ENCODE measurements at regions not wholly inside any gene's neighbourhood (a gene's known extent, or its start where the extent isn't known, plus 50 kb on each side); places are given as distances from the start of the nearest gene placed in this dataset.

DNA sequence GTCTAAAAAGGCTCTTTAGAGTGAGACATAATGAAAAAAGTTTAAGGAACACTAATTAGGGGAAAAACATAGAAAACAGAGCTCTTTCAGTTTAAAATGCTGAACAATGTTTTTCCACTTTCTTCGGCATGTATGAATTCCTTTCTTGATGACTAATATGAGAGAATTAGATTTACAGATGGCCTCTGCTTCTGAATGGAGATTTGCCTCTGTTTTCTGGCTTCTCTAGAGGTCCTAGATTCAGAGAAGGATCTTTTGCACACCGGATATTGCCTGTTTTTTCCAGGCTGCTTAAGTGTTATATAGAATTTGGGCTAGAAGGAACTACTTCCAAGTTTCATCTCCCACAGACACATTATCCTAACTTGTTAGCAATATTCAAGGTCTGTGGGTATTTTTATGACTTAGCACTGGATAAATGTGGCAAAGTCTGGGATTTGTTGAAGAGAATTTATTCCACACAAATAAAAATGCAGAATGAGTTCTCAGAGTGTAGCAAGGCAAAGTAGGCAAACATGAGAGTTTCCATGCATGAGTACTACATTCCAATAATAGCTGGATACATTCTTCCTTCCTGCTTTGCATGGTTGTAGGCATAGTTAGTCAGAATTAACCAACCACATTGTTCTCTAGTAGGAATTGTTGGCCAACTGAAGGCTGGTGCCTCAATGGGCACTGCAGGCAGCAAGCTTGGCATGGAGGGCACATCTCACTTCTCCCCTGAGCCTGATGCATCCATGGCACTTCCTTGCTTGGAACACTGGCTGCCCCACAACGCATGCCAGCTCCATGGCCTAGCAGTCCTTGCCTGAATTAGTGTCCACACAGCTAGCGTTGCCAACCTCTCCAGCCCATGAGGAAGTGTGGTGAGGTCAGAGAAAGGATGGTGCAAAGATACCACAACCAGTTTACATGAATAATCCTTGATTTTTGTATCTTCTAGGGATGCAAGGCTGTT is 224.2 kb downstream of the CLIC5 start:
- DNase-seq (ENCODE audit: low spot score) = no peak

DNA sequence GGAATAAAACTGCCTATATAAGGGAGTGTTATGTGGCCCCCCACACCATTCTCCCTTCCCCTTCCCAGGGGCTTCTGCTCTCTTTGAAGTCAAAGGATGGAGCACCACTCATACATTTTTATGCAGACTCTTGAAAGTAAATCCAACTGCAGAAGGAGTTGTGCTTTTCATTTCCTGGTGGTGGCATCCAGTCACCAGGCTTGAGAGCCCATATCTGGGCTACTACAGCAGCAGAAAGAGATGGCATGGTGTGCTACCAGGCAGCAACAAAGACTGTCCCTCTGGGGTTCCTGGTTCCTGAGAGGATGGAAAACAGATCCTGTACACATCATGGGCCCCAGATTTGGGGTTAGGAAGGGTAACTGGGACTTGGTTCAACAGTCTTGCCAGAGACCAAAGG is 226.4 kb downstream of the CLIC5 start:
- DNase-seq (ENCODE audit: low spot score) = no peak

DNA sequence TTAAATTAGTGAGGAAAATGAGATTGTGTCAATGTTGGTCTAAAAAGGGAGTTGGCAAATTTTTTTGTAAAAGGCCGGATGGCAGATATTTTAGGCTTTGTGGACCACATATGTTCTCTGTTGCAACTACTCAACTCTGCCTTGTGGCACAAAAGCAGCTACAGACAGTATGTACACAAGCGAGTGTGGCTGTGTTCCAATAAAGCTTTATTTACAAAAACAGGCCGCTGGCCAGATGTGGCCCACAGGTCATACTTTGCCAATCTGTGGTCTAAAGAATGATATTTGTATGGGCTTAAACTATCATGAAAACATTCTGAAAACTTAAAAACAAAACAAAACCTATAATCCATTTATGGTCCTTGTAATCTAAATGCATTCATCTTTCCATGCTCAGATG is 228.3 kb downstream of the CLIC5 start:
- DNase-seq (ENCODE audit: low spot score) = no peak

DNA sequence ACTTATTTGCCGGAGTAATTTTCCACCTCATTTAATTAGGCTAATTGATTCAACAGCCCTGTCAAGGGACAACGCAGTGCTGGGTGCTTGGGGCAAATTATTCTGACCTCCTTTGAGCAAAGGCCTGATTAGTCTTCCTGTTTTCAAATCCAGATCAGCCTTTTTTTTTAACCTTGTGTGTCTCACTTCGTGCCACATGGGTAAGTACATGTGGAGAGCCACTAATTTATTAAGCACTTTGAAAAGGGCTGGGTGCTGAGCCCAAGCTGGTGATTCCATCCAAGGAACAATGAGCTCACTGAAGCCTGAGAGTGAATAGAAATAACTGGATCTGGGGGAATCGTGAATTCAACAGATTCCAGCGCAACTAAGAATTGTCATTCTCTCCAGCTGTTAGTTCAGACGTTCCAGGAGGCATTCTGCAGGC is 229.3 kb downstream of the CLIC5 start:
- DNase-seq (ENCODE audit: low spot score) = no peak

DNA sequence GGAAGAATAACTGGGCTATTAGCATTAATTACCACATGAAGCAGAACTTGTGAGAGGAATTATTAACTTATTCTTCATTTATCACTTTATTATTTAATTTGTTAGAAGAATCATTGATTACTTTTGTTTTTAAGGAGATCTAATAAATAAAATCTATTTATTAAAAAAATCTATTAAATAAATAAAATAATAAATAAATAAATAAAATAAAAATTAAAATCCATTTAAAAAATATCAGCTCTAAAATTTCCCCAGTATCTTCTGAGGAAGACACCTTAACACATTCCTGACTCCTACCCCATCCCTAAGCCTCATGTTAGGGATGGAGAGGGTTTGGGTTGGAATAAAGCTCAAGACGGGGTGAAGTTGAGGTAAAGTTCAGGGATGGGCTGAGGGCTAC is 231.4 kb downstream of the CLIC5 start:
- DNase-seq (ENCODE audit: low spot score) = no peak

DNA sequence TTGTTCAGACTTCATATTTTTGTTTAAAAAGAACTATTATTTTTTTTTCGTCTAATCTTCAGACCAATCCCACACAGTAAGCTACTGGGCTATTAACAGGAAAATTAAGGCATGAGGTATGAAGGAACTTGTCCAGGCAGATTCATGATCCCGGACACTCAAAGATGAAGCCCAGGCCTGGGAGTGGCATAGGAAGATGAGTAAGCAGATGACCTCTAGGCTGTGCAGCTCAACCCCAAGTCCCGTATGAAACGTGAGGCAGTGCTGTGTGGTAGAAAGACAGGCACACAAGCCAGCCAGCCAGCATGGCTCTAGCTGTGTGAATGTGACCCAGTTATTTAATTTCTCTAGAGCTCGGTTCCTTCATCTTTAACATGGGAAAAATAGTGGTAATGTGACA is 231.9 kb downstream of the CLIC5 start:
- DNase-seq (ENCODE audit: low spot score) = no peak

DNA sequence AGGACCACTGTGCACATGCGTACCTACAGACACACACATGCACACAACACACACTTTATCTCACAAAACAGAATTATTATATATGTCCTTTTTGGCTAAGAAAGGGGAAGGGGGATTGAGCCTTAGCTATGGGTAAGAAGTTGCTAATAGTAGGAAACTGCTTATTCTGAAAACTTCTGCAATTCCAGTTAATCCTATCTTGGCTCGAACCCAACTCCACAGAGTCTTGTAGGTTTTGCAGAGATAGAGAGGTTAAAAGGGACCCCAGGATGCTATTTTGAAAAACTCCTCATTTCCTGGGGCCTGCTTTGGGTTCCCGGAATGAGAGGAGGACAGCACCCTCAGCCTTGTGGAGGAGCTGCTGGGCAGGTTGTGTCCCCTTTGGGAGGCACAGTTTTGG is 233.8 kb downstream of the CLIC5 start:
- no peak for DNase-seq (ENCODE audit: low spot score)

DNA sequence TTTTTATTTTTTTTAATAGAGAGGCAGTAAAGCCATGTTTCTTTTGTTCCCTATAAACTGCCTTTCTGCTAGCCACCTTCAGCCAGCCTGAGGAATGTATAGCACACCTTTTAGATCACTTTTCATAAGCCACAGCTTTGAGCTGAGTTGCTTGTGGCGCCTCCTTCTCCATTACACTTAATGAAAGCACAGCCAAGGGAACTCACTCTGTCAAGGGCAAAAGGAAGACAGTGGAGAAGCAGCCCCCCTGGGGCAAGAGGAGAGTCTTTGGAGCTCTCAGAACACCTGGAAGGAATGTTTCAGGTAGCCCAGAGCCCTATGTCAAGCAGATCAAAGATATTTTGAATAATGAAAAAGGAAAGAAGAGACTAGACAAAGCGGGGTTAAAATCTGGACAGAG is 235.1 kb downstream of the CLIC5 start:
- DNase-seq (ENCODE audit: low spot score) = no peak

DNA sequence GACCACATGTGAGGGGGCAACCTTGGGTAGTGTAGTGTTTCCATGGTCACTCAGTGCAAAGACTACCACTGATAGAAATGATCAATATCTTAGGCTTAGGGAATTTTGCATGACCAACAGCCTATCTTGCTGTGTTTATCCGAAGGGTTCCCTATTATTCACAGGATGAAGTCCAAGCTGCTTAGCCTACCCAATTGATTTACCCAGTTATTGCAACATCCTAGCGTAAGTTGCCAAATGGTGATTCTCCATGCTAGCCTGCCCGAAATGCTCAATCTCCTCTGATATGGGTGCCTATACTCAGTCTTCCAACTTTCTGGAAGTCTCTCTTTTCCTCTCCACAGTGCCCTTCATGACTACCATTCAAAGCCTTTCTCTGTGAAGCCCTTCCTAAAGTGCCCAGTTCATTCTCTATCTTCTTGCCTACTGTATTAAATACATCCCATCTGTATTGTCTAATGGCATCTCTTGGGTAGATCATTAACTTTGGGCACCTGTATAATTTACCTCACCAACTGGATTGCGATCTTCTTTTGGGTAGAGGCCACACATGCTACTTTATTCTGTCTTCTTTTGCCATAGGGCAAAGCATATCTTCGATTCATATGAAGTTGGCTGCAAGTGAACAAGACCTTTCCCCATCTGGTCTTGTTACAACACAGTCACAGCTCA is 240.5 kb downstream of the CLIC5 start:
- no peak for DNase-seq (ENCODE audit: low spot score)

DNA sequence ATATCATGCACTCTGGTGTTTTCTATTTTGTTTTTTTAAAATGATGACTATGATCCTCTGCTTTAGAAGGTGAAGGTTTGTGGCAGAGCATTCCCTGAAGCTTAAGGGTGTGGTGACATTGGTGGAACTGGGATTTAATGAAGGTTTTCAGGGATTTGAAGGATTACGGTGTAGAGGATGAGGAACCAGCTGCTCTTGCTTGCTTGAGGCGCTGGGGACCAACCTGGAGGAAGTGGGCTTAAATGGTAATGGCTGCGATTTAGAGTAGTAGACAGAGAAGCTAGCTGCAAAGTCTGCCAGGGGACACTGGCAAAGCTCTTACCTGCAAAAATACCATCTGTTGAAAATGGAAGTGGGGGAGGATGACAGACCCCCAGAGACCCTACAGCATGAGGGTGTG is 241.8 kb downstream of the CLIC5 start:
- no peak for DNase-seq (ENCODE audit: low spot score)

DNA sequence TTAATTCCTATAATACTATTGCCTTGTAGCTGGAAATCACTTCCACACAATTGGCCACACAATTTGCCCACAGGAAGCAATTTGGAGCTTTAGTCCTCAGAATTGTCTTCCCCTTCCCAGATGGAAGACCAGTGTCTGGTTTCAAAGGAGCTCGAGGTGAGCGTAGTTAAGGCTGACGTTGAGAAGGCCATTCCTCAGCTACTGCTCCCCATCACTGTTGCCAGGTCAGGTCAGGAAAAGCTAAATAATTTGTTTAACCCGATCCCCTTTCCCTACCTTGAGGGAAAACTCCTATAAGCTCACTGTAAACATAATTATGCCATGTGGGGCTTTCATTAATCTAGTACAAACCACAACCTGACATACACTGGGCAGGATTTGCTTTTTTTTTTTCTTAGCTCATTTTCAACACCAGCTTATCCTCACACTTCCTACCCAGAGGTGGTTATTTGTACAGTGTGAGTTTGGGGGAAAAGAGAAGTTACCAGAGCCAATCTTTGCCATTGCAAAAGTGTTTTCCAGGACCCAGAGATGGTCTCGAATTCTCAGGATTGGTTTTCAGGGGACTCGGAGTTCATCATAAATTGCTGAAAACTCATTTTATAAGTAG is 242.7 kb downstream of the CLIC5 start:
- DNase-seq (ENCODE audit: low spot score) = no peak

DNA sequence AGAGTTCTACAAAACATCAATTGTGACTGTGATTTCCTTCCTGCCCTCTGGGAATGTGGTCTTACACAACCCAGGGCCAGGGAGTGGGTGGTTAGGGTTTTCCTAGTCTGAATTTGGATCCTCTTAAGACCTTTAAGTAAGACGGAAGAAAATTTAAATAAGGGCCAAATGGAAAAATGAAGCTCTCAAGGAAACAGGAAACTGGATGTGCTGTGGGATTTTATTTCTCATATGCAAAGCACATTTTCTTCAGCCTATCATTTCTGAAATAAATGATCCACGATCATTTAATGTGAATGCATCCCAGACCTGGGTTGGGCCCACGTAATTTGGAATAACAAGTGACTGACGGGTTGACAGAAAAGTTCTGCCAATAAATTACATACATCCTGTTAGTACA is 243.6 kb downstream of the CLIC5 start:
- DNase-seq (ENCODE audit: low spot score) = no peak

DNA sequence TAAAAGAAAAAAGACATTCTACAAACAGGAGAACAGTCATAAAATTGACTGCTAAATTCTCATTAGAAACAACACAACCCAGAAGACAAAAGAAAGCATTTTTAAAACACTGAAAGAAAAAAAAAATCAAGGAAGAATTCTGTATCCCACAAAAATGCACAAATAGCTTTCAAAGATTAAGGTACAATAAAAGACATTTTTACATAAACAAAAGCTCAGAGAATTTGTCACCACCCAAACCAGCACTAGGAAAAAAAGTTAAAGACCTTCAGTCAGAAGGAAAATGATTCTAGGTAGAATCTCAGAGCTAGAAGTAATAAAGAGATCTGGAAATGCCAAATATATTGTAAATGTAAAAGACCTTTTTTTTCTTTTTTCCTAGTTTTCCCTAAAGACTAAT is 252.4 kb downstream of the CLIC5 start:
- no peak for DNase-seq (ENCODE audit: low spot score)

DNA sequence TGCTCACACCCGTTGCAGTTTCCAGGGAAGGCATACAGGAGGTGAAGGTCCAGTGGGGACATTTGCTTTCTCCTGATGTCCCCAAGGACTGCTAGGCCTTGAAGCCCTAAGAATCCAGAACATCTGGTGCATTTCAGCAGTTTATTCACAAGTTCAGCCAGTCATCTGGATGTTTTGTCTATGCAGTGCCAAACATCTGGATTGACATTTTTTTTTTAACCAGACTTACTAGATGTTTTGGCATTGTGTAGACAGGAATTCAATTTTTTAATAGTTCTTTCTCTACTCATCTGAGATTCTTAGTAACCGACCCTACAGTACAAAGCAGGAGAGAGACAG is 256.2 kb downstream of the CLIC5 start:
- no peak for DNase-seq (ENCODE audit: low spot score)

DNA sequence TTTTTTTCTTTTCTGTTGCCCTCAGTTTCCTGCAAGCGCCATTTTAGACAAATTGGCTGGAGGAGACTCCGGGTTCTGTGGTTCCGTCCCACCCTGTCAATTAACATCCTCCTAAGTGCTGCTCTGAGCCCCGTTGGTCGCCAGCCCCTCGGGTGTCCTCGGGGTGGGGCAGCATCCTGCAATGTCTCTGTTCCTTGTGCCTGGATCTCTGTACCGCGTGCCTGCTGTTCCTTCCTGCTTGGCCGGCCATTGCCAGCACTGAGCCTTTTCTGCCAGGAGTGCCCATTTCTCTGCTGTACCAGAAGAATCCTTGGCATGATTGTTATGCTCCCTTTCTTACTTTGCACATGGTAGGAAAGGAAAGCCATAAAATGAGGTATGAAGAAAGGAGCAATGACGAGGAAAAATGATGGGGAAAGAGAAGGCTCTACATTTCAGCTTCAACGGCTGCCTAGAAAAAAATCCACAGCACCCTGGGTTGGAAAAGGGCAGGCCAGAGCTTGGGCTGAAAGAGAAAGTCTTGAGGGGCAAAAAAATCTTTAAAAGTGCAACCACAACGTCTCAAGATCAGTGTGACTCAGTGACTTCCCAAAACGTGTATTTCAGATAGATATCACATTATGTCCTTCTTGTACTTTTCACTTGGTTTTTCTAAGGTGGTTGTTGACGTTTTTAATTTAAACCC is 256.7 kb downstream of the CLIC5 start:
- no peak for DNase-seq (ENCODE audit: low spot score)

DNA sequence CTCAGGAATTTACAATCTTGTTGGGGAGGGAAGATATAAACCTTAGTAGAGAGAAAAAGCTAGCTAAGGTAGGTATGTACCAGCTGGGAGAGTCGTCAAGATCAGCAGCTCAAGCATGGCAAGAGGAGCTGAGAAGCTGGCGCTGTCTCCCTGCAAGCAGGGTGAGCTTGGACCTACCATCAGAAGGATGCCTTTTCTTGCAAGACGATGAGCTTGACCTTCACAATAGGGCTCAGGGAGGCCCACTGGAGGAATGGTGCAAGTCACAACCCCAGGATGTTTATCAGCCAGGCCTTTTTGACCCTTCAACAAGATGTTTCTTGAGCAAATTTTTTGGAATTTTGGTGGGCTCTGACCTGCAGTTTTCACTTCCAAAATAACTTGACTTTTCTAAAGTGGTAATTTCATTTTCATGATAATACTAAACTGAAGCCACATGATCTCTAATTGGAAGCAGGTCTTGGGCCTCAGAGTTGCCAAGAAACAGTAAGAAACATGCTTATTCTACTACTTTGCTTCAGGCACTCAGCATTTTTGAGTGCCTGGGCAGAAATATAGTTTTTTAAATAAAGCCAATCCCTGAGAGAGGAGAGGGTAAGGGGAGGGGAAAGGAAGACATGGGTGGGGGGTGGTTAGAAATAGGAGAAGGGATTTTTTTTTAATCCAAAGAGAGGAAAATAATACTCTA is 258.1 kb downstream of the CLIC5 start:
- DNase-seq (ENCODE audit: low spot score) = no peak

DNA sequence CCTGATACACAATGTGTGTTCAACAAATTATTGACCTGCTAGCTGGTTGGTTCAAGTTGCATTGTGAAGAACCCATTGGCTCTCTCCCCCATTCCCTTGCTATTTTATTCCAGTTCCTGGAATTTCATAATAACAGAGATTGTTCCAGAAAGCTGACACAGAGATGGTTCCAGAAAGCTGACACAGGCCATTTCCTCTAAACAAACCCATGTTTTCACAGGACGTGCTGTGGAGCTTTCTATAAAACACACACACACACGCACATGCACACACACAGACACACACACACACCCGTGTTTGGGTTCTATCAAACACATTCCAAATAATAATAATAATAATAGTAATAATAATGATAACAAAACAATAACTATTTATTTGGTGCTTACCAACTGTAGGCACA is 259.1 kb downstream of the CLIC5 start:
- DNase-seq (ENCODE audit: low spot score) = no peak

DNA sequence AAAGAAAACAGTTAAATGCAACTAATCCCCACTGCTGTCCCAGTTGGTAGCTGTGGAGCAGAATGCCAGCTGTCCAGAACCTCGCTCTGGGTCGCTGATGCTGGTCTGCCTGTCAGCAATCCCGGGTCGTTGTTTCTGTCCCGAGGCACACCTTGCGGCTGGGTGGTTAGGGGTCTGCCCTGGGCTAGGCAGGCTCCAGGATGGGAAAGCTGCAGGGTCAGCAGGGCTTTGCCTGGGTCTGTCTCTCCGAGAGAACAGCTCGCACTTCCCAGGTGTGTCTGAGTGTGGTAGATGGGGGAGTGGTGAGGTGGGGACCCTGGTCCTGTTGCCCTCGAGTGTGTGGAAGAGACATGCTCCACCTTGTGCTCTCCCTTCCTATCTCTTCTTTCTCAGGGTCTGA is 261.2 kb downstream of the CLIC5 start:
- DNase-seq (ENCODE audit: low spot score) = no peak

DNA sequence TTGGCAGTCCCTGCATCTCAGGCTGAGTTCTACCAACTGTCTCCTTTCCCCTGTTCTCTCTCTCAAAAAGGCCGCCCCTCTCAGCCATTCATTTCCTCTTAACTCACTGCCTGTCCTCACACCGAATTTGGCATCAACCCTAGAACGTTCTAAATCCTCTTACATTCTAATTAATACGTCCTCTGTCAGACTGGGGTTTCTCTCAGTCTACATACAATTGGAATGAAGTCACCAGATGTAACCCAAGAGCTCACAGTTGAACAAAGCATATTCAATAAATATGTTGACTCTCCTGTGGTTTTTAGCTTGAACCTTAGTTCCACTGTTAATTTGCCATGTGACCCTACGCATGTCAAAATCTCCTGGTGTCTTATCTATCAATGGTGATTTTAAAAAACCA is 269.6 kb downstream of the CLIC5 start:
- DNase-seq (ENCODE audit: low spot score) = no peak

DNA sequence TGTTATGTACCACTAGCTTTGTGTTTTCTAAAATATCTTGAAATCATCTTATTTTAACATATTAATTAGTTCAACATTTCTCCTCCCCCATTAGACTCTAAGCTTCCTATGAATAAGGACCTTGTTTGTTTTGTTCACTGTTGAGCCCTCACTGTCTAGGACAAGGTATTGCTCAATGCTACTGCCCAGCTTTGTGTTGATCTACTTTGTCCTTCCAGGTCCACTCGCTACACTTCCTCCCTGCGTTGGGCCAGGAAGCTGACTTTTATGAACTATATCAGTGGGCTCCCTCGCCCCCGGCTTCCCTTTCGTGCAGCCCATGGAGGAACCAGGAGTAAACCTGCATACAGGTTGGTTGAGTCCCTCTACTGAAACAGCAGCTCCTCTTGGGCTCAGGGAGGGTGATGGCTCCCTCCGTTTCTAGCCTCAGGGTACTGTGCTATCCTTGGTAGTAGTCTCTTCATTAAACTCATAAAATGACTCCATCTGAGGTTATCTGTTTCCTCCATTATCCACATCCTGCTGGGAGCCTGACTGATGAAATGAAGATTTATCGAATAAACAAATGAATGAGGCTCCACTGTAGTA is 272.5 kb downstream of the CLIC5 start:
- DNase-seq (ENCODE audit: low spot score) = peak; percentile 20

DNA sequence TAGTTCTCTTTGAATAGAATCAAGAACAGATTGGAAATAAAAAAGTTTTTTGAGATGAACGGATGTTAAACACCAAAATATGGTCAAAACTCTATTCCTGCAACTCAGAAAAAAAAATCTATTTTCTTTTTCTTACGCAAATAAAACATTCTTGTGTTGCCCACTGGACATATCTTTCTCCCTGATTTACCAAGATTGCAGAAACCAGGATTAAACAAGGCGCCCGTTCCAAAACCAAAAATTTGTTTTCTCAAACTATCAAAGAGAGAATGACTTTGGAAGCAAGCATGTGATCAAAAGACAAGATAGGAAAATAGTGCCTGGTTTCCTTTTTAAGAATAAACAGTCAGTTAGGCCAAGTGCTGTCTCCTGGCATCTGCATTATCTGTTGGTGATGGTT is 273.1 kb downstream of the CLIC5 start:
- no peak for DNase-seq (ENCODE audit: low spot score)
